Pancreas (tissue), 10 donors: ENCODE measurements at regions not wholly inside any gene's neighbourhood (a gene's known extent, or its start where the extent isn't known, plus 50 kb on each side); places are given as distances from the start of the nearest gene placed in this dataset.
A peak's percentile ranks its signal among the peaks of the same experiment; 100 is the strongest.

ENCODE experiments used
- ATAC-seq, 4 donors: fragments of 200-7000 bp; cut with Tn5 transposase; one replicate each; pipeline versions ENCODE4 v1.8.0 to v1.9.1; 2020; ENCODE audit warnings: mild to moderate bottlenecking in 4 of 4, moderate library complexity in 4 of 4
- DNase-seq, 6 donors: peaks; one replicate each; pipeline ENCODE4 v3.0.0-alpha.2; 2020
- FAIRE-seq: peaks from 2 replicates; lab custom pipeline; 2012; peaks lifted over from hg19 to GRCh38; lab: Jason Lieb, UNC
- H3K27ac ChIP-seq, 4 donors: fragments of 200-600 bp; sonication (generic); 1 replicate in 3 of 4; 2 replicates in 1 of 4; pipeline versions ENCODE4 v1.5.0 to v1.8.0; 2020
- H3K27me3 ChIP-seq, 4 donors: fragments of 200-600 bp; one replicate each; pipeline ENCODE4 v1.8.0; 2021
- H3K36me3 ChIP-seq, 3 donors: fragments of 200-600 bp; sonication (generic) in 1 of 3; one replicate each; pipeline versions ENCODE4 v1.5.0 to v1.8.0; 2020 to 2021
- H3K4me1 ChIP-seq, 3 donors: fragments of 200-600 bp; one replicate each; pipeline ENCODE4 v1.8.0; 2021
- H3K4me3 ChIP-seq, 4 donors: fragments of 200-600 bp; sonication (generic) in 2 of 4; one replicate each; pipeline versions ENCODE4 v1.5.0 to v1.8.0; 2020 to 2021
- H3K9me3 ChIP-seq, 4 donors: fragments of 200-600 bp; one replicate each; pipeline ENCODE4 v1.8.0; 2021
- WGBS, 2 donors: extraction: QIAGEN DNeasy Blood & Tissue Kit; methylation state at CpG; one replicate each; pipeline ENCODE4 v1.1.7; 2013; 5-methylcytosine and 5-hydroxymethylcytosine counted together
- intact Hi-C, 3 donors: fragments of 100-400 bp; cut with DNase I; formaldehyde crosslinking; loops; one replicate each; pipeline versions ENCODE4 v1.11.1 to v1.14.2; 2022
- TF ChIP-seq, protein P1 (sequence below), 4 donors: fragments of 200-600 bp; sonication (generic) in 3 of 4; IDR thresholded peaks; one replicate each; pipeline versions ENCODE4 v1.5.0 to v1.8.0; 2021; ENCODE audit warnings: antibody characterized with exemption in 4 of 4
- donor health status: healthy with polysubstance abuse.
- donor health status: DM: no; HTN: no; CAD: no; lungs with moderate emphysema.
- donor health status: DM: no; HTN: no; CAD: no.
- donor health status: control.
- donor health status: control.
- donor health status: Bipolar disorder and iron deficiency.
- donor health status: DM: yes; HTN: yes; CAD: no.
- donor health status: DM: no; HTN: no; CAD: no.
- donor health status: DM: no; HTN: no; CAD: no.
- donor health status: DM: yes; HTN: yes; CAD: no.

DNA sequence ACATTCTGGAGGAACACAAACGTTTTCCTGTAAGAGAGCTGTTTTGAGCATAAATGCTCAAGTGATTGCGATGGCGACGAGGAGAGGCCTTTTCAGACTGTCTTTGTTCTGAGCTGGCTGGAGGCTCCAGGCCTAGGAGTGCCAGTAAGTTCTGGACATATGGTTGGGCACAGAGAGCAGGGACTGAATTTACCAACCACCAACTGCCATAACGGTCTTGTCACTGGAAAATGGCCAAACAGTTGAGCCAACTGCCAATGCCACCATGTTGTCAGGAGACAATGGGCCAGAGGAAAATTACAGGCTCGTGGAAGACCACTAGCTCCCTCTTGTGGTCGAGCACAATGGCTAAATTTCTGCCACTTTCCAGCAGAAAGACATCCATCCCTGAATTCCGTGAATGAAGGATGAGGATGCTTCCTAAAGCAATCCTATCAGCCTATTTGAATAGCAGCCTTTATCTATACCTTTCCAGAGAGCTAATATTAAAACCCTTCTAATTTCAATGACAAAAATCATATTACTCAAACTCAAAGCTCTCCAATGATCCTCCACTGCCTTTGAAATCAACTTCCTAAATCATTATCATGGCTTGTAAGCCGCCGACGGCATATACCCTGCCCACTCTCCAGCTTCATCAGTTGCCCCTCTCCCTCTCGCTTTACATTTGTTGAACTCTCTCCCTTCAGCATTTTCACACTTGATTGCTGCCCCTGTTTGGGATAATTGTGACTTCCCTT is 66.9 kb upstream of the GLIS3 start:
- WGBS, 2 donors, result 50 to 53% methylated on average over 12 of the region's 12 CpGs

DNA sequence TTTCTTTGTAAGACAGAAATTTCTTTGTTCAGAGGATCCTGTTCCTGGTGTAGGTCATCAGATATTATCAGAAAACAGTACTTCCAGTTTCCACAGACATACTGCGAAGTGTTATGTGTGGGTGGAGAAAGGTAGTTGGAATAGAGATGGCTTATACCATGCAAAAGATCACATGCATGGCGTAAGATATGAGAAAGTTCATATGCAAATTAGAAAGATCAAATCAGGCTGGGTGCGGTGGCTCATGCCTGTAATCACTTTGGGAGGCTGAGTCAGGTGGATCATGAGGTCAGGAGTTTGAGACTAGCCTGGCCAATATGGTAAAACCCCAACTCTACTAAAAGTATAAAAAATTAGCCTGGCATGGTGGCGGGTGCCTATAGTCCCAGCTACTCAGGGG is 65.2 kb upstream of the GLIS3 start:
- Histone ChIP-seq H3K4me1 (no peaks in the 10 kb centered on the region), H3K4me3 (no peak overlapping the region), H3K9me3 (no peaks in the 10 kb centered on the region), H3K36me3 (no peaks in the 10 kb centered on the region), H3K27ac (no peak overlapping the region), H3K27me3 (no peaks in the 10 kb centered on the region)
- 78 to 91% methylated on average over 4 of the region's 4 CpGs for WGBS, 2 donors
- FAIRE-seq, result no peak
- ATAC-seq, result no peak
- no peak for DNase-seq
- intact Hi-C loops, result loop anchor here in 2 of 3 donors (5.0 to 10.0 kb wide), 3 partner anchors 50 to 630 kb away; no protein-coding TSS in a partner anchor
- TF ChIP-seq, protein P1, sequence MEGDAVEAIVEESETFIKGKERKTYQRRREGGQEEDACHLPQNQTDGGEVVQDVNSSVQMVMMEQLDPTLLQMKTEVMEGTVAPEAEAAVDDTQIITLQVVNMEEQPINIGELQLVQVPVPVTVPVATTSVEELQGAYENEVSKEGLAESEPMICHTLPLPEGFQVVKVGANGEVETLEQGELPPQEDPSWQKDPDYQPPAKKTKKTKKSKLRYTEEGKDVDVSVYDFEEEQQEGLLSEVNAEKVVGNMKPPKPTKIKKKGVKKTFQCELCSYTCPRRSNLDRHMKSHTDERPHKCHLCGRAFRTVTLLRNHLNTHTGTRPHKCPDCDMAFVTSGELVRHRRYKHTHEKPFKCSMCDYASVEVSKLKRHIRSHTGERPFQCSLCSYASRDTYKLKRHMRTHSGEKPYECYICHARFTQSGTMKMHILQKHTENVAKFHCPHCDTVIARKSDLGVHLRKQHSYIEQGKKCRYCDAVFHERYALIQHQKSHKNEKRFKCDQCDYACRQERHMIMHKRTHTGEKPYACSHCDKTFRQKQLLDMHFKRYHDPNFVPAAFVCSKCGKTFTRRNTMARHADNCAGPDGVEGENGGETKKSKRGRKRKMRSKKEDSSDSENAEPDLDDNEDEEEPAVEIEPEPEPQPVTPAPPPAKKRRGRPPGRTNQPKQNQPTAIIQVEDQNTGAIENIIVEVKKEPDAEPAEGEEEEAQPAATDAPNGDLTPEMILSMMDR (IDR thresholded peaks at IDR 0.05), result no peak

More for the DNA sequence above, 66.9 kb upstream of the GLIS3 start:
- no peaks in the 10 kb centered on the region for H3K36me3 ChIP-seq
- ATAC-seq, result peak in 3 of 4 donors; percentile 77 to 82 (median 81)
- DNase-seq, result peak in 3 of 6 donors; percentile 24 to 66 (median 36)
- no peak for FAIRE-seq
- H3K9me3 ChIP-seq, result no peaks in the 10 kb centered on the region
- H3K4me1 ChIP-seq, result no peaks in the 10 kb centered on the region
- no peak overlapping the region for H3K4me3 ChIP-seq
- no peak overlapping the region for H3K27ac ChIP-seq
- TF ChIP-seq, protein P1 (IDR thresholded peaks at IDR 0.05), result peak; percentile 51 to 67 (median 61)
- intact Hi-C loops, result loop anchor here in 2 of 3 donors (5.0 to 10.0 kb wide), 3 partner anchors 52 to 632 kb away; no protein-coding TSS in a partner anchor
- H3K27me3 ChIP-seq, result no peaks in the 10 kb centered on the region

DNA sequence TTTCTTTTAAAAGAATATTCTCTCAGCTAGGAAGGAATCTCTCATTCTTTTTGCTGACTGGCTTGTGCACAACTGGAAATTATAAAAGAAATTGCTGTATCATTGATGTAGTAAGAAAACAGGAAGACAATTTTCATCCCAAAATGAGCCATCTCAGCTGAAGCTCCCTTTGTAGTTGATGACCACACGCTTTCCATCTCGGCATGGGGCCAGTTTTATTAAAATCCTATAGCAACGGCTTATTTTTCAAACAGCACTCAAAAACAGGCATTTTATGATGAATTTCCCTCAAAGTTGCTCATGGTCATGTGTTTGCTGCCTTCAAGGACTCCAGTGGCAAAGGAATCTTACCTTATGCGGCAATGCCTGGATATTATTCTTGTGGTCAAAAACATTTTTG is 62.4 kb upstream of the GLIS3 start:
- H3K4me1 ChIP-seq, result peaks cover 0 to 3% (median 0%) of the 10 kb centered on the region in 3 donors
- intact Hi-C loops, result loop anchor here in 2 of 3 donors (5.0 to 10.0 kb wide), 3 partner anchors 47 to 627 kb away; no protein-coding TSS in a partner anchor
- no peak for DNase-seq
- TF ChIP-seq, protein P1 (IDR thresholded peaks at IDR 0.05), result no peak
- no peaks in the 10 kb centered on the region for H3K9me3 ChIP-seq
- no peaks in the 10 kb centered on the region for H3K27me3 ChIP-seq
- no peak for ATAC-seq
- no peak overlapping the region for H3K27ac ChIP-seq
- H3K4me3 ChIP-seq, result no peak overlapping the region
- no peak for FAIRE-seq
- no peaks in the 10 kb centered on the region for H3K36me3 ChIP-seq
- WGBS, 2 donors, result 81 to 85% methylated on average over 4 of the region's 4 CpGs

DNA sequence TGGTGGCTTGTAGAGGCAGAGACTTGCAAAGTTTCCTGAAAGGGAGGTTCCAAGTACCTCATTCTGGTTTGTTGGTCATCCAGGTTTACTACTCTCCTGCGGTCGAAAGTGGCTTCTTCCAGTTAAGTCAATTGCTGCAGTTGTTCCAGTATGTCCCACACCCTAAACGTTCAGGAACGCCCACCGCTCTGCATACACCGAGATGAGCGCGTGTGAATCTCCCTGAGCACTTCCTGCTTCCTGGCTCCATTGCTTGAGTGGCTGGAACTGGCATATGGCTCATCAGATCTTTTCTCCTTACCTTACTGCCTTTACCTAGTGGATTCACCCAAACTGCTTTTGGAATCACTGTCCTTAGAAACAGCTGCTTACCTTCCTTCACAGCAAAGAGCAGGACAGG is 59.1 kb upstream of the GLIS3 start:
- FAIRE-seq (no peak), DNase-seq (no peak), ATAC-seq (peak in 1 of 4 donors; percentile 22)
- Histone ChIP-seq H3K36me3 (no peaks in the 10 kb centered on the region), H3K4me3 (no peak overlapping the region), H3K9me3 (no peaks in the 10 kb centered on the region), H3K4me1 (peaks cover 0 to 3% (median 0%) of the 10 kb centered on the region in 3 donors), H3K27ac (no peak overlapping the region), H3K27me3 (no peaks in the 10 kb centered on the region)
- 87 to 88% methylated on average over 8 of the region's 8 CpGs for WGBS, 2 donors
- intact Hi-C loops, result loop anchor here in 1 of 3 donors (10.0 kb wide), 1 partner anchor 1124 kb away; no protein-coding TSS in a partner anchor
- TF ChIP-seq, protein P1 (IDR thresholded peaks at IDR 0.05), result no peak

DNA sequence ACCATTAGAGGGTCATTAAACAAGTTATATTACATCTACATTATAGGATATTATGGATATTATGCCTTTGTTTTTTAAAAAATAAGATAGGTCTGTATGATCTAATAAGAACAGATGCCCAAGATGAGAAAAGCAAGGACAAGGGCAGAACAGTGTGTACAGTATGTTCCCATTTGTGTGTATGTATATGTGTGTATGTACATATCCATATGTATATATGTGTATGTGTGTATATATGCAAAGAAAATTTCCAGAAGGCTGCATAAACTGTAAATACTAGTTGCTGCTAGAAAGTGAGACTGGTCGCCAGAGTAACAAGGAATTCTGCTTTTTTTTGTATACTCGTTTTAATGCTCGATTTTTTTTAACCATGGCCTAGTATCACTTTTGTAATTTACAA is 58.1 kb upstream of the GLIS3 start:
- no peak overlapping the region for H3K27ac ChIP-seq
- H3K9me3 ChIP-seq, result no peaks in the 10 kb centered on the region
- FAIRE-seq (no peak), ATAC-seq (no peak), DNase-seq (no peak)
- TF ChIP-seq, protein P1 (IDR thresholded peaks at IDR 0.05), result no peak
- WGBS, 2 donors, result 68 to 84% methylated on average over 3 of the region's 3 CpGs
- H3K4me1 ChIP-seq, result peaks cover 0 to 3% (median 0%) of the 10 kb centered on the region in 3 donors
- H3K27me3 ChIP-seq, result no peaks in the 10 kb centered on the region
- H3K4me3 ChIP-seq, result no peak overlapping the region
- intact Hi-C loops, result loop anchor here in 1 of 3 donors (10.0 kb wide), 1 partner anchor 1123 kb away; no protein-coding TSS in a partner anchor
- H3K36me3 ChIP-seq, result no peaks in the 10 kb centered on the region
